Frontal cortex (tissue), 3 donors: ENCODE measurements at regions not wholly inside any gene's neighbourhood (a gene's known extent, or its start where the extent isn't known, plus 50 kb on each side); places are given as distances from the start of the nearest gene placed in this dataset.
"Not testable (repeated sequence)": the region's sequence is repeated elsewhere in the genome, so short reads cannot be mapped to it uniquely, and the experiment has no call there.

Source experiments
- DNase-seq, 2 donors: peaks; one replicate each; pipeline ENCODE4 v3.0.0; 2012; ENCODE audit warnings: low spot score in 2 of 2
- FAIRE-seq: peaks from 2 replicates; lab custom pipeline; 2012; peaks lifted over from hg19 to GRCh38; lab: Jason Lieb, UNC
- donor health status: control.
- donor health status: control.
- donor health status: control.

GRCh38 chr1:228935198-228935663 lies 200.0 kb downstream of the RHOU start:
- no peak for FAIRE-seq
- no peak for DNase-seq

GRCh38 chr1:228935855-228936727 lies 200.8 kb downstream of the RHOU start:
- FAIRE-seq (no peak), DNase-seq (no peak)

- DNase-seq, result no peak
- FAIRE-seq, result no peak
Measured at GRCh38 chr1:228936881-228937280, 201.6 kb downstream of the RHOU start.

GRCh38 chr1:228937351-228937750 lies 202.1 kb downstream of the RHOU start:
- no peak for FAIRE-seq
- no peak for DNase-seq

- FAIRE-seq (no peak), DNase-seq (no peak)
Measured at GRCh38 chr1:228937851-228938536, 202.7 kb downstream of the RHOU start.

GRCh38 chr1:228938537-228938901 lies 203.2 kb downstream of the RHOU start:
- FAIRE-seq (no peak), DNase-seq (no peak)

- DNase-seq, result no peak
- no peak for FAIRE-seq
Measured at GRCh38 chr1:228939001-228939691, 203.9 kb downstream of the RHOU start.

- DNase-seq, result no peak
- no peak for FAIRE-seq
Measured at GRCh38 chr1:228939881-228940392, 204.7 kb downstream of the RHOU start.

GRCh38 chr1:228940526-228940925 lies 205.2 kb downstream of the RHOU start:
- no peak for FAIRE-seq
- no peak for DNase-seq

- no peak for DNase-seq
- no peak for FAIRE-seq
Measured at GRCh38 chr1:228940926-228941325, 205.6 kb downstream of the RHOU start.

GRCh38 chr1:228941666-228942065 lies 206.4 kb downstream of the RHOU start:
- FAIRE-seq (no peak), DNase-seq (no peak)

GRCh38 chr1:228943436-228943835 lies 208.2 kb downstream of the RHOU start:
- DNase-seq (no peak), FAIRE-seq (no peak)

GRCh38 chr1:228944296-228944695 lies 209.0 kb downstream of the RHOU start:
- no peak for DNase-seq
- FAIRE-seq, result no peak

GRCh38 chr1:228944935-228945371 lies 209.7 kb downstream of the RHOU start:
- FAIRE-seq (no peak), DNase-seq (no peak)

- DNase-seq (no peak), FAIRE-seq (no peak)
Measured at GRCh38 chr1:228945885-228946284, 210.6 kb downstream of the RHOU start.

- not testable (repeated sequence) for DNase-seq, FAIRE-seq
Measured at GRCh38 chr1:228949617-228950016, 214.3 kb downstream of the RHOU start.

- no peak for DNase-seq
- no peak for FAIRE-seq
Measured at GRCh38 chr1:228953207-228953606, 217.9 kb downstream of the RHOU start.

- not testable (repeated sequence) for FAIRE-seq
Measured at GRCh38 chr1:228953808-228954207, 218.5 kb downstream of the RHOU start.

GRCh38 chr1:228955691-228956090 lies 220.4 kb downstream of the RHOU start:
- DNase-seq (no peak), FAIRE-seq (no peak)

More at GRCh38 chr1:228953808-228954207, 218.5 kb downstream of the RHOU start:
- not testable (repeated sequence) for DNase-seq

GRCh38 chr1:228956864-228957263 lies 221.6 kb downstream of the RHOU start:
- FAIRE-seq, result no peak
- DNase-seq, result no peak
